ENCODE measurements at regions not wholly inside any gene's neighbourhood (a gene's known extent, or its start where the extent isn't known, plus 50 kb on each side); places are given as distances from the start of the nearest gene placed in this dataset.

GRCh38 chr9:89871871-89872331 lies 267.1 kb downstream of the GADD45G start:
- no peaks in the 10 kb centered on the region for H3F3A ChIP-seq (ENCODE audit: insufficient read depth)
- no peak overlapping the region for H3K4me3 ChIP-seq (ENCODE audit: insufficient read depth, low read length, poor library complexity, severe bottlenecking)
- H3K9ac ChIP-seq (ENCODE audit: low read length): no peak overlapping the region
- TF ChIP-seq EZH2phosphoT487 (conservative IDR thresholded peaks at IDR 0.05; ENCODE audit: low read length): no peak
- no peak for TF ChIP-seq CTCF (IDR thresholded peaks at IDR 0.05; ENCODE audit: insufficient read depth, low read length, poor library complexity, severe bottlenecking)
- no peak overlapping the region for H2AFZ ChIP-seq (ENCODE audit: low read depth, low read length, severe bottlenecking)
- no peaks in the 10 kb centered on the region for H3K79me2 ChIP-seq (ENCODE audit: insufficient read depth, low read length)
- H3K27me3 ChIP-seq (ENCODE audit: low read length): no peaks in the 10 kb centered on the region
- no peaks in the 10 kb centered on the region for H4K20me1 ChIP-seq (ENCODE audit: low read depth, low read length)
- H3K36me3 ChIP-seq (ENCODE audit: low read length): no peaks in the 10 kb centered on the region
- no peak overlapping the region for H3K4me2 ChIP-seq (ENCODE audit: low read depth, low read length, poor library complexity, severe bottlenecking)
- H3K9me3 ChIP-seq (ENCODE audit: insufficient read depth, low read length): no peaks in the 10 kb centered on the region
- H3K9me2 ChIP-seq (replicated peaks; ENCODE audit: insufficient read depth, low read length): no peaks in the 10 kb centered on the region
- H3K27ac ChIP-seq (ENCODE audit: low read depth, low read length): no peak overlapping the region

- Histone ChIP-seq H4K20me1 (ENCODE audit: low read depth, low read length) (no peaks in the 10 kb centered on the region), H3K27me3 (ENCODE audit: low read length) (no peaks in the 10 kb centered on the region), H3K4me3 (ENCODE audit: insufficient read depth, low read length, poor library complexity, severe bottlenecking) (no peak overlapping the region), H3K9me3 (ENCODE audit: insufficient read depth, low read length) (no peaks in the 10 kb centered on the region), H3K9ac (ENCODE audit: low read length) (no peak overlapping the region), H3F3A (ENCODE audit: insufficient read depth) (no peaks in the 10 kb centered on the region), H3K9me2 (replicated peaks; ENCODE audit: insufficient read depth, low read length) (no peaks in the 10 kb centered on the region), H3K4me2 (ENCODE audit: low read depth, low read length, poor library complexity, severe bottlenecking) (no peak overlapping the region), H3K79me2 (ENCODE audit: insufficient read depth, low read length) (no peaks in the 10 kb centered on the region), H3K36me3 (ENCODE audit: low read length) (no peaks in the 10 kb centered on the region), H3K27ac (ENCODE audit: low read depth, low read length) (no peak overlapping the region), H2AFZ (ENCODE audit: low read depth, low read length, severe bottlenecking) (no peak overlapping the region)
- TF ChIP-seq CTCF (IDR thresholded peaks at IDR 0.05; ENCODE audit: insufficient read depth, low read length, poor library complexity, severe bottlenecking) (no peak), EZH2phosphoT487 (conservative IDR thresholded peaks at IDR 0.05; ENCODE audit: low read length) (no peak)
These were observed 267.7 kb downstream of the GADD45G start for GRCh38 chr9:89872426-89872912.

GRCh38 chr9:89872913-89873707 lies 268.3 kb downstream of the GADD45G start:
- no peak overlapping the region for H3K4me2 ChIP-seq (ENCODE audit: low read depth, low read length, poor library complexity, severe bottlenecking)
- no peak for TF ChIP-seq EZH2phosphoT487 (conservative IDR thresholded peaks at IDR 0.05; ENCODE audit: low read length)
- TF ChIP-seq CTCF (IDR thresholded peaks at IDR 0.05; ENCODE audit: insufficient read depth, low read length, poor library complexity, severe bottlenecking): no peak
- no peaks in the 10 kb centered on the region for H3K27me3 ChIP-seq (ENCODE audit: low read length)
- H3K9ac ChIP-seq (ENCODE audit: low read length): no peak overlapping the region
- H3K4me3 ChIP-seq (ENCODE audit: insufficient read depth, low read length, poor library complexity, severe bottlenecking): no peak overlapping the region
- H2AFZ ChIP-seq (ENCODE audit: low read depth, low read length, severe bottlenecking): no peak overlapping the region
- no peak overlapping the region for H3K27ac ChIP-seq (ENCODE audit: low read depth, low read length)
- no peaks in the 10 kb centered on the region for H3K79me2 ChIP-seq (ENCODE audit: insufficient read depth, low read length)
- H3K9me2 ChIP-seq (replicated peaks; ENCODE audit: insufficient read depth, low read length): no peaks in the 10 kb centered on the region
- no peaks in the 10 kb centered on the region for H3F3A ChIP-seq (ENCODE audit: insufficient read depth)
- H3K36me3 ChIP-seq (ENCODE audit: low read length): no peaks in the 10 kb centered on the region
- H4K20me1 ChIP-seq (ENCODE audit: low read depth, low read length): no peaks in the 10 kb centered on the region
- H3K9me3 ChIP-seq (ENCODE audit: insufficient read depth, low read length): no peaks in the 10 kb centered on the region

Data from SU-DHL-6 (cell line).